GM20000 (cell line): ENCODE measurements at regions not wholly inside any gene's neighbourhood (a gene's known extent, or its start where the extent isn't known, plus 50 kb on each side); places are given as distances from the start of the nearest gene placed in this dataset.

Experiments
- DNase-seq: peaks from one replicate; pipeline ENCODE4 v3.0.0; 2012; ENCODE audit warnings: low spot score
- CTCF ChIP-seq: IDR thresholded peaks from 2 replicates; pipeline ENCODE4 v1.5.1; 2012; ENCODE audit warnings: mild to moderate bottlenecking, control low read depth; ENCODE audit errors: extremely low read depth, missing control alignments

GRCh38 chr4:179130122-179130714, 1688.0 kb upstream of the AGA start:
- TF ChIP-seq CTCF: no peak
- peak; percentile 2 for DNase-seq

GRCh38 chr4:179145746-179146525, 1703.7 kb upstream of the AGA start:
- no peak for DNase-seq
- no peak for TF ChIP-seq CTCF

- no peak for DNase-seq
Measured at GRCh38 chr4:179151770-179152169, 1709.5 kb upstream of the AGA start.

GRCh38 chr4:179163147-179163546, 1720.9 kb upstream of the AGA start:
- no peak for TF ChIP-seq CTCF
- DNase-seq: no peak

More at GRCh38 chr4:179151770-179152169, 1709.5 kb upstream of the AGA start:
- TF ChIP-seq CTCF: no peak

- no peak for DNase-seq
- no peak for TF ChIP-seq CTCF
Measured at GRCh38 chr4:179164267-179164999, 1722.2 kb upstream of the AGA start.

- TF ChIP-seq CTCF: no peak
- DNase-seq: no peak
Measured at GRCh38 chr4:179165000-179165738, 1722.9 kb upstream of the AGA start.
